B cell (primary cell): ENCODE measurements at regions not wholly inside any gene's neighbourhood (a gene's known extent, or its start where the extent isn't known, plus 50 kb on each side); places are given as distances from the start of the nearest gene placed in this dataset.

Experiments used
- EZH2 ChIP-seq: IDR thresholded peaks from 2 replicates; pipeline ENCODE4 v1.6.1; 2012; ENCODE audit warnings: borderline replicate concordance, low read depth, mild to moderate bottlenecking, moderate library complexity, low read length; ENCODE audit not compliant: insufficient read depth, poor library complexity, severe bottlenecking
- TF ChIP-seq, protein P1 (sequence below): fragments of 200-600 bp; IDR thresholded peaks from one replicate; pipeline ENCODE4 v1.8.0; 2022; ENCODE audit warnings: antibody characterized with exemption, mild to moderate bottlenecking

DNA sequence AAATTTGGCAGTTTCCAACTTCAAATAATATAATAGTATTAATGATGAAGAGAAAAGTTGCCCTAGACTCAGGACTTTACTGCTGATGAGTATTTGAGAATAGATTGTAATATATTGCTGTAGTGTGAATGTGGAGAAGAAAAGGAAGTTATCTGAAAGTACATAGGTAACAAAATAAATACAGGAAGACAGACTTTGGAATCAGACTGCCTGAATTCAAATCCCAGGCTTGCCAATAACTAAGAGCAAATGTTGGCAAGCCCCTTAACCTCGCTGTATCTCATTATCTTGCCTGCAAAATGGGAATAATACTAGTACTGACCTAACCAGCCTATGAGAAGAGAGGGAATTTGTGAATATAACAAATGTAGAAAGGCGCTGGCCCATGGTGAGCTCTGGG, 765.2 kb upstream of the ID2 start:
- TF ChIP-seq, protein P1, sequence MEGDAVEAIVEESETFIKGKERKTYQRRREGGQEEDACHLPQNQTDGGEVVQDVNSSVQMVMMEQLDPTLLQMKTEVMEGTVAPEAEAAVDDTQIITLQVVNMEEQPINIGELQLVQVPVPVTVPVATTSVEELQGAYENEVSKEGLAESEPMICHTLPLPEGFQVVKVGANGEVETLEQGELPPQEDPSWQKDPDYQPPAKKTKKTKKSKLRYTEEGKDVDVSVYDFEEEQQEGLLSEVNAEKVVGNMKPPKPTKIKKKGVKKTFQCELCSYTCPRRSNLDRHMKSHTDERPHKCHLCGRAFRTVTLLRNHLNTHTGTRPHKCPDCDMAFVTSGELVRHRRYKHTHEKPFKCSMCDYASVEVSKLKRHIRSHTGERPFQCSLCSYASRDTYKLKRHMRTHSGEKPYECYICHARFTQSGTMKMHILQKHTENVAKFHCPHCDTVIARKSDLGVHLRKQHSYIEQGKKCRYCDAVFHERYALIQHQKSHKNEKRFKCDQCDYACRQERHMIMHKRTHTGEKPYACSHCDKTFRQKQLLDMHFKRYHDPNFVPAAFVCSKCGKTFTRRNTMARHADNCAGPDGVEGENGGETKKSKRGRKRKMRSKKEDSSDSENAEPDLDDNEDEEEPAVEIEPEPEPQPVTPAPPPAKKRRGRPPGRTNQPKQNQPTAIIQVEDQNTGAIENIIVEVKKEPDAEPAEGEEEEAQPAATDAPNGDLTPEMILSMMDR: no peak
- TF ChIP-seq EZH2: no peak
